ENCODE measurements at regions not wholly inside any gene's neighbourhood (a gene's known extent, or its start where the extent isn't known, plus 50 kb on each side); places are given as distances from the start of the nearest gene placed in this dataset.

- TF ChIP-seq CTCF (IDR thresholded peaks at IDR 0.05): peak in 1 of 7 experiments; percentile 26
- TF ChIP-seq EP300 (IDR thresholded peaks at IDR 0.05): no peak
- 73 to 78% (median 75%) methylated on average over 2 of the region's 2 CpGs for WGBS, 5 donors
- Histone ChIP-seq H3K27ac (no peak overlapping the region), H3K27me3 (no peaks in the 10 kb centered on the region), H3K4me3 (no peak overlapping the region), H3K9me3 (no peaks in the 10 kb centered on the region), H3K36me3 (no peaks in the 10 kb centered on the region), H3K4me1 (no peaks in the 10 kb centered on the region)
- intact Hi-C loops (cut with DNase I; ENCODE audit: low total_unique reads): no loop called here
- peak in 1 of 2 donors; percentile 48 for DNase-seq
Measured at GRCh38 chr4:120977435-120977997, 55.0 kb upstream of the PRDM5 start.

GRCh38 chr4:120973207-120973606 is 50.7 kb upstream of the PRDM5 start:
- TF ChIP-seq EP300 (IDR thresholded peaks at IDR 0.05): no peak
- no peak for TF ChIP-seq POLR2AphosphoS5 (IDR thresholded peaks at IDR 0.05)
- no peak for TF ChIP-seq CTCF (IDR thresholded peaks at IDR 0.05)
- TF ChIP-seq POLR2A (IDR thresholded peaks at IDR 0.05): no peak
- Histone ChIP-seq H3K4me1 (no peaks in the 10 kb centered on the region), H3K27me3 (no peaks in the 10 kb centered on the region), H3K4me3 (no peak overlapping the region), H3K36me3 (no peaks in the 10 kb centered on the region), H3K27ac (no peak overlapping the region), H3K9me3 (no peaks in the 10 kb centered on the region)
- 82 to 94% (median 89%) methylated on average over 1 of the region's 1 CpG for WGBS, 5 donors
- intact Hi-C loops (cut with DNase I; ENCODE audit: low total_unique reads): no loop called here
- no peak for DNase-seq
